Activated CD4-positive, alpha-beta T cell treated with anti-CD3 and anti-CD28 coated beads, Interleukin-2, amount 50 U/mL, for 48 hours (primary cell): ENCODE measurements at regions not wholly inside any gene's neighbourhood (a gene's known extent, or its start where the extent isn't known, plus 50 kb on each side); places are given as distances from the start of the nearest gene placed in this dataset.
"Not testable (repeated sequence)": the region's sequence is repeated elsewhere in the genome, so short reads cannot be mapped to it uniquely, and the experiment has no call there.

Experiments used
- DNase-seq, 2 experiments: peaks; one replicate each; pipeline ENCODE4 v3.0.0-alpha.2; 2020

- DNase-seq, result no peak
These were observed 183.2 kb upstream of the GNAI1 start for GRCh38 chr7:79951415-79951814.

DNA sequence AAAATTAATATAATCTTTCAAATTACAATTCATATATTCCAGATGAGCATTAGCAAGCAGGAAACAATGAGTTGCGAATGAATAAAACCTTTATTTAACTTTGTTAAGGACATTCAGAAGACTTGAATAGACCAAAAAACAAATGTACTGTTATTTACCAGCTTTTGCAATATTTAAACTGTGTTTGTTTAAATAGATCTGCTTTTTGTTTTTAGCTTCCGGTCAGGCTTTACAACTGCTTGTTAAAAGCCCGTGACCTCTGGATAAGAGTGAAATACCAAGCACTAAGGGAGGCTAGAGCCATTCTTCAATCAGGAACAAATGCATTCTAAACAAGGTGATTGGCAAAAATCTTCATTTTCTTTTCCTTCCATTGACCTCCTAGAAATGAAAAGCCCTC is 184.9 kb upstream of the GNAI1 start:
- DNase-seq, result no peak

GRCh38 chr7:79936281-79936983 is 198.2 kb upstream of the GNAI1 start:
- DNase-seq, result no peak

DNA sequence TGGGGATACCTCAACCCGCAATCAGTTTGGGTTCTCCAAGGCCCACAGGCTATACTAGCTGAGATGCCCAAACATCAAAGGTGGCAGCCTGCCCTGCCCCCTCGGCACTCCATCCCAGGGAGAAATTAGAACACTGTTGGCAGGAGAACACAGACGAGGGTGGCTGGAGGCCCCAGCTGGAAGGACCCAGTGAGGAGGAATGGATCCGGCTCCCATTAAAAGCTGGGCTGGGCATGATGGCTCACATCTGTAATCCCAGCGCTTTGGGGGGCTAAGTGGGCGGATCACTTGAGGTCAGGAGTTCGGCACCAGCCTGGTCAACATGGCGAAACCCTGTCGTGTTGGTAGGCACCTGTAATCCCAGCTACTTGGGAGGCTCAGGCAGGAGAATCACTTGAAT is 199.9 kb upstream of the GNAI1 start:
- no peak for DNase-seq

DNA sequence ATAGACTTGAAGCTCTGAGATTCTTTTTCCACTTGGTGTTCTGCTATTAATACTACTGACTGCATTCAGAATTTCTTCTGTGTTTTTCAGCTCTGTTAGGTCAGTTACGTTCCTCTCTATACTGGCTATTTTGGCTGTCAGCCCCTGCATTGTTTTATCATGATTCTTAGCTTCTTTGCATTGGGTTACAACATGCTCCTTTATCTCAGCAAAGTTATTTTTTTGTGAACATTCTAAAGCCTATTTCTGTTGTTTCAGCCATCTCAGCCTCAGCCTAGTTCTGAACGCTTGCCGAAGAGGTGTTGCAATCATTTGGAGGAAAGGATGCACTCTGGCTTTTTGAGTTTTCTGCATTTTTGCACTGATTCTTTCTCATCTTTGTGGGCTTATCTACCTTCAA is 201.5 kb upstream of the GNAI1 start:
- DNase-seq, result no peak

DNA sequence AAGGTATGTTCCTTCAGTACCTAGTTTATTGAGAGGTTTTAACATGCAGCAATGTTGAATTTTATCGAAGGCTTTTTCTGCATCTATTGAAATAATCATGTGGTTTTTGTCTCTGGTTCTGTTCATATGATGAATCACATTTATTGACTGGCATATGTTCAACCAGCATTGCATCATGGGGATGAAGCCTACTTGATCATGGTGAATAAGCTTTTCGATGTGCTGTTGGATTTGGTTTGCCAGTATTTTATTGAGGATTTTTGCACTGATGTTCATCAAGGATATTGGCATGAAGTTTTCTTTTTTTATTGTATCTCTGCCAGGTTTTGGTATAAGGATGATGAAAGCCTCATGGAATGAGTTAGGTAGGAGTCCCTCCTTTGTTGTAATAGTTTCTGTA is 204.0 kb upstream of the GNAI1 start:
- no peak for DNase-seq

DNA sequence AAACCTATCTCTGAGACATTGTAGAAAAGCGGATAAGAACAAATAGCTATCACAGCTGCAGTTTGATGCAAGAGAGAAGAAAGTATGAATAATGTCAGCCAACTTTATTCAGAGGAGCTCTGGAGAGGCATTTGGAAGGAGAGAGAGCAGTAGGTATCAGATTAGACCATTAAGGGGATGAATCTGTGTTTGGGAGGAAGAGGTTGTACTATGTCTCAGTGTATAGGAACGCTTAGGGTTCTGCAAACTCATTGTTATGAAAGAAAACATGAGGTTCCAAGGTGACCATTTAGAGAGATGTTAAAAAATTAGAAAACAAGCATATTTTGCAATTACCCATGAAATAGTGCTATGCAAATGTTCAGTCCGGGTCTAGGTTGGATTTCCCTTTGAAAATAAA is 207.5 kb upstream of the GNAI1 start:
- DNase-seq, result no peak

- DNase-seq, result no peak
These were observed 210.7 kb upstream of the GNAI1 start for GRCh38 chr7:79923953-79924352.

DNA sequence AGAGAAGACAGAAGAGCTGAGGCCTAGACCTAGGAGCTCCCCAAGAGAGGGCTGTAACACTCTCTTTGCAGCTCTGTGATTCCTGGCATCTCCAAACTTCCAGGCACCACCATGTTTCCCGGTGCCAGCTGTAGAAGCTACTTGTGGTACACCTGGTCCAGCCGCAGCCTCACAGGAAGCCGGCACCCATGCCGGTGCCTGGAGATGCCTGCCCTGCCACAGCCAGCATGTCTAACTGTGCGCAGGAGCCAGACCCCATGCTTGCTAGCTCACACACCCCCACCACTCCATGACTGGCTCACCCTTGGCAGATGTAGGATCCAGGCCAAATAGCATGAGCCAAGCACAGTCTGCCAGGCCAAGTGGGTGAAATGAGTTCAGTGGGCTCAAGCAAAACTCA is 211.7 kb upstream of the GNAI1 start:
- no peak for DNase-seq

GRCh38 chr7:79921976-79922375 is 212.7 kb upstream of the GNAI1 start:
- no peak for DNase-seq

- DNase-seq, result not testable (repeated sequence)
These were observed 216.0 kb upstream of the GNAI1 start for GRCh38 chr7:79918632-79919031.

DNA sequence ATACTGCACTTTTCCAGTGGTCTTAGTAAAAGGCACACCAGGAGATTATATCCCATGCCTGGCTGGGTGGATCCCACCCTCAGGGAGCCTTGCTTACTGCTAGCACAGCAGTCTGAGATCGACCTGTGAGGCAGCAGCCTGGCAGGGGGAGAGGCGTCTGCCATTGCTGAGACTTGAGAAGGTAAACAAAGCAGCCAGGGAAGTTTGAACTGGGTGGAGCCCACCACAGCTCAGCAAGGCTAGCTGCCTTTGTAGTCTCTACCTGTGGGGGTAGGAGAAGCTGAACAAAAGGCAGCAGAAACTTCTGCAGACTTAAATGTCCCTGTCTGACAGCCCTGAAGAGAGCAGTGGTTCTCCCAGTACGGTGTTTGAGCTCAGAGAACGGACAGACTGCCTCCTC is 219.3 kb upstream of the GNAI1 start:
- DNase-seq, result not testable (repeated sequence)

DNA sequence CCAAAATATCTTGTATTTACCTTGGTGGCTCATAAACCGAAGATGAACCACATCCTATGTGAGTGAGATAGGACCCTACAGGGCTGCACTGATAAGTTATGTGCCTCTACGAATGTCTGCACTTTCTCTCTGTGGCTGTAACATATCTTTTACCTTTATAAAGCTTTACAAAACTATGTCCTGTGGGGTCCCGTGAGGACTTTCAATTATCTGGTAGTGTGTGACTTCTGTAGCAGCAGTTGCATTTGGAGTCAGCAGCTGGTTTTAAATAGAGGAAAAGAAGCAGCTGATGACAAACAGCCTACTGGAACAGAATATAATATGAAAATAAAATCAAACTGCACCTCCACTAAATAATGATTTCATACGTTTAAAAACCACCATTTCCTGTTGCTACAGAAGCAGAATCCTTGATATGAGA is 222.4 kb upstream of the GNAI1 start:
- DNase-seq, result no peak

GRCh38 chr7:79911420-79911819 is 223.2 kb upstream of the GNAI1 start:
- no peak for DNase-seq

DNA sequence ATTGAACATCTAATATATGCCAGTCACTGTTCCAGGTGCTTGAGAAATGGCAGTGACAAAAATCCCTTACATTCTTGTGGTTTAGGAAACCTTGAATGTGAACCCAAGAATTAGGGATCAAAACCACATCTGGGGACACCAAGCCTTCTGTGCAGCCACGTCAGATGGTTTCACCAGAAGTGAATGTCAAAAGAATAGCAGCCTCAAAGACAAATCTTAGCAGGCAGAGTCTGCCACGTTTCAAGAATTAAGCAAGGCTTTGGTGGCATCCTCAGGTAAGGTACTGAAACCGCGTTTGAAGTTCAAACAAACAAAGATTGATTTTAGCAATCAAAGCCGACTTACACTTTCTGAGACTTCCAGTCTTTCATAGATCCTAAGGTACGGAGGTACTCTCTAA is 225.5 kb upstream of the GNAI1 start:
- no peak for DNase-seq

DNA sequence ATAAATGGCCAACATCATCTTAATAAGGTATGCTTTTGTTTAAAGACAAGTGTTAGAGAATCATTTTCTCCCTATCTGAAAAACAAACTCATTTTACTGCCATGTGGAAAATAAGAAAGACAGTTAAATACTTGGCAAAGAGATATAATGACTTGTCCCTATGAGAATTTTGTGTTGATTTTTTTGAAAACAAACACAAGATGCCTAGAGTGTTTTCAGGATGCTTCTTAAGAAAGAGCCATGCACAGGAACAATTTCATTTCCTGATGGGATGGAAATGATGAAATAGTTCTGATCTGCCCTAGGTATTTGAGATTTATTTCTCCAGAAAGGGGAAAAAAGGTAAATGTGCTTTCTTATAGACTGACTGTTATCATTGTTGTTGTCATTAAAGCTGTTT is 237.5 kb upstream of the GNAI1 start:
- no peak for DNase-seq

DNA sequence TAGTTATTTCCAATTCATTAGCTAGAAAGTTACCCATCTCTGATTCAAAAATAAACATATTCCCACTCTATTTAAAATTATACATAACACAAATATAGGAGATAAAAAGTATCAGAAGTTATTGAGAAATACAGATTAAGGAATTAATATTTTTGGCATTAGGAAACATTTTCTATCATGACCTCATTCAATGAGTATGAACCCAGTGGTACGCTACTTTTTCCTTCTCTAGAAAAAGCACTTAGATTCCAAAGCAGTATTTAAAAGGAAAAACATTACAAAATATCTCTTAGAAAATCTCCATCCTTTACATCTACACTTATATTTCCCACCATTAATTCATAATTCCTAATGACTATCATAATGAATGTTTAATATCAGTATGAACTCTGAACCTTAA is 240.6 kb upstream of the GNAI1 start:
- no peak for DNase-seq

GRCh38 chr7:79882922-79883321 is 251.7 kb upstream of the GNAI1 start:
- DNase-seq, result no peak

DNA sequence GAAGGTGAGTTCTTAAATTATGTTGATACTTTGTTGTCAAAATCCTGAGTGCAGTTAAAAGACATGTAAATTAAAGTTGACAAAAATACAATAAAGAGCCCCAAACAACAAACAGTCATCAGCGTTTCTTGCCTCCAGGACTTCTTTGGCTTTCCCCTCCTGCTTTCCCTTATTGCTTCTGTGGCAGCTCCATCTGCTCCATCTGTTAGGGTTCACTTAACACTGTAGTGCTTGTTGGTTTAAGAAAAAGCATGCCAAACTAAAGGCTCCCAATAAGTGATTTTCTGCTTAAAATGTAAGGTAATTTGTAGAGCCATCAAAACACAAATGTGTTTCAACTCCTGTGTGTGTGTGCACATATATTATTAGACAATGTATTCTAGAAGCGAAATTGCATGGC is 254.3 kb upstream of the GNAI1 start:
- no peak for DNase-seq

DNA sequence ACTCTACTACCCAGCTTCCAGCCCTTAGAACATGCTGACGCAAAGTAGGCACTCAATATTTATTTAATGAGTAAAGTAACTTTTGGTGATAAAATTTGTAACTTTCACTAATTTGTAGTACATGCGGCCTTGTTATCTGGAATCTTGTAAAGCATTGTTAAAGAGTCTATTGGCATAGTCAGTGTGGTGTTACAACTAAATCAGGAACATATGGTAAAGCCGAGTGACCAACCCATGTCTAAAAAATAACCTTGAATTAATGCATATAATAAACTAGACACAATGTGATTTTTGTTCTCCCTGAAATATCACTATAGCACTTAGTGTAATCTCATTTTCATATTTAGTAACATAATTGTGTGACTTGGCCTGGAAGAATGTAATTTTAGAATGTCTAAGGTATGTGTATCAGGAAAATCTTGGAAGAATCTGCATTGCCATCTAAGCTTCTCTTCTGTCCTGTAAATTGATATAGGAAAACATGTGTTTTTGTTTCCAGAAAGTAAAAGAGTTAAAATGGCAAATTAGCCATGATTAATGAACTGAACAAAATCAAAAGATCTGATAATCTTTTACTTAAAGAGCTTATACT is 256.7 kb upstream of the GNAI1 start:
- DNase-seq, result no peak

DNA sequence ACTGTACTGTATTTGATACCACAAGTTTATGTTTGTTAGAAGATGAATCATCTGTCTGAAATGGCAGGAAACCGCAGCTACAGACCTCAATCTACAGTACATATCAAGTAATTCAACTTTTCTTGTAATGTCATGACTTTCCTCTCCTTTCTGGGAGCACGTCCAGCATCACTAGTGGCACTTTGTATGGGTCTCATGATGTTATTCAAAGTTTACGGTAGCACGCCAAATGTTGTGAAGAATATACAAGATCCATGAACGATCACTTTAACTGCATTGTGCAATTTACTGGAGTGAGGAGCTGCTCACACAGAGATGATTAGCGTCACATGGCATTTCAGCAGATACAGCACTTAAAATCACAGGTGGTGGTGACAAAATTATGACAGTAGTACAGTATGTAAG is 257.8 kb upstream of the GNAI1 start:
- no peak for DNase-seq

GRCh38 chr7:79874797-79875196 is 259.8 kb upstream of the GNAI1 start:
- DNase-seq, result no peak

DNA sequence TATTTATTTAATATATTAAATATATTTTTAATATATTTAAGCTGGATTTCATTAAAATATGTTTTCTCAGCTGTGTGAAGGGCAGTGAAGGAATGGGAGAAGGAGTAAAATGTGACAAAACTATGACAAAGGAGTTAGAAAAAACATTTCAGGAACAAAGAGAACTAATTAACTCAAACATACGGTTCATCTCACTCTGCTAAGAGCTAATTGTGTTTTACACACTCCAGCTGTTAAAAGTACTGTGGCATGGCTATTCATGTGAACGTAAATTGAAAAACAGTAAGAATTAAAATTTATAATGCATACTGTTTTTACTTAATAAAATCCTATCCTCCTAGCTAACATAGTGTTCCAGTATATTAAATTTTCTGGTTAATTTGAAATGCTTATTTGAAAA is 262.5 kb upstream of the GNAI1 start:
- no peak for DNase-seq

GRCh38 chr7:79868010-79868409 is 266.6 kb upstream of the GNAI1 start:
- DNase-seq, result no peak
